Hepatocyte (in vitro differentiated cells): ENCODE measurements at regions not wholly inside any gene's neighbourhood (a gene's known extent, or its start where the extent isn't known, plus 50 kb on each side); places are given as distances from the start of the nearest gene placed in this dataset.

Experiments
- CTCF ChIP-seq: fragments of 200-600 bp; sonication (generic); IDR thresholded peaks from 2 replicates; pipeline ENCODE4 v1.5.1; 2016; ENCODE audit warnings: antibody characterized with exemption, mild to moderate bottlenecking; ENCODE audit not compliant: poor library complexity
- EZH2 ChIP-seq: fragments of 200-600 bp; sonication (generic); IDR thresholded peaks from 2 replicates; pipeline ENCODE4 v1.6.1; 2016; ENCODE audit warnings: antibody characterized with exemption, mild to moderate bottlenecking, borderline replicate concordance
- EZH2phosphoT487 ChIP-seq: fragments of 200-600 bp; sonication (generic); IDR thresholded peaks from one replicate; pipeline ENCODE4 v1.6.1; 2018; ENCODE audit warnings: antibody characterized with exemption, mild to moderate bottlenecking, low read depth, moderate library complexity; ENCODE audit not compliant: unreplicated experiment, severe bottlenecking

GRCh38 chr3:147934451-147935180, 525.5 kb downstream of the ZIC1 start:
- TF ChIP-seq CTCF (no peak), EZH2 (no peak), EZH2phosphoT487 (no peak)
